Body of pancreas (tissue), 4 donors: ENCODE measurements at regions not wholly inside any gene's neighbourhood (a gene's known extent, or its start where the extent isn't known, plus 50 kb on each side); places are given as distances from the start of the nearest gene placed in this dataset.

ENCODE experiments used
- ATAC-seq: fragments of 150-250 bp; one replicate; pipeline ENCODE4 v1.9.1; 2016
- DNase-seq, 4 donors: peaks; one replicate each; pipeline ENCODE4 v3.0.0-alpha.2; 2019
- H3K27ac ChIP-seq, 4 donors: fragments of 200-600 bp; sonication (generic); 1 replicate in 3 of 4; 2 replicates in 1 of 4; pipeline versions ENCODE4 v1.5.1 to v1.6.1; 2016 to 2019; ENCODE audit warnings: mild to moderate bottlenecking in 1 of 4, mixed read lengths in 1 of 4, moderate library complexity in 1 of 4
- H3K27me3 ChIP-seq, 2 donors: fragments of 200-600 bp; sonication (generic); one replicate each; pipeline ENCODE4 v1.6.0; 2016; ENCODE audit warnings: mild to moderate bottlenecking in 1 of 2
- H3K36me3 ChIP-seq, 2 donors: fragments of 200-600 bp; sonication (generic); replicated peaks in 1 of 2; 2 replicates each; pipeline ENCODE4 v1.5.1; 2016; ENCODE audit warnings: low read depth in 2 of 2; ENCODE audit not compliant: insufficient read depth in 1 of 2
- H3K4me1 ChIP-seq: fragments of 200-600 bp; sonication (generic); one replicate; pipeline ENCODE4 v1.6.0; 2016
- H3K4me3 ChIP-seq, 2 donors: fragments of 200-600 bp; sonication (generic); 1 replicate in 1 of 2; 2 replicates in 1 of 2; pipeline ENCODE4 v1.5.1; 2016 to 2019
- H3K9me3 ChIP-seq, 3 donors: fragments of 200-600 bp; sonication (generic); 1 replicate in 2 of 3; 2 replicates in 1 of 3; pipeline ENCODE4 v1.5.1; 2016
- POLR2A ChIP-seq, 3 donors: fragments of 450-650 bp; IDR thresholded peaks; one replicate each; pipeline ENCODE4 v1.6.1; 2016; ENCODE audit warnings: antibody characterized with exemption in 3 of 3, mild to moderate bottlenecking in 2 of 3
- WGBS, 2 donors: methylation state at CpG; one replicate each; pipeline ENCODE4 v1.1.5; 2017; 5-methylcytosine and 5-hydroxymethylcytosine counted together
- intact Hi-C: fragments of 100-400 bp; cut with DNase I; formaldehyde crosslinking; loops from one replicate; pipeline ENCODE4 v1.15.1; 2023
- TF ChIP-seq, protein P1 (sequence below), 7 experiments: fragments of 450-650 bp in 4 of 7; fragments of 200-600 bp in 3 of 7; sonication (generic) in 3 of 7; IDR thresholded peaks; one replicate each; pipeline ENCODE4 v1.5.1; 2016 to 2019; ENCODE audit warnings: antibody characterized with exemption in 7 of 7

DNA sequence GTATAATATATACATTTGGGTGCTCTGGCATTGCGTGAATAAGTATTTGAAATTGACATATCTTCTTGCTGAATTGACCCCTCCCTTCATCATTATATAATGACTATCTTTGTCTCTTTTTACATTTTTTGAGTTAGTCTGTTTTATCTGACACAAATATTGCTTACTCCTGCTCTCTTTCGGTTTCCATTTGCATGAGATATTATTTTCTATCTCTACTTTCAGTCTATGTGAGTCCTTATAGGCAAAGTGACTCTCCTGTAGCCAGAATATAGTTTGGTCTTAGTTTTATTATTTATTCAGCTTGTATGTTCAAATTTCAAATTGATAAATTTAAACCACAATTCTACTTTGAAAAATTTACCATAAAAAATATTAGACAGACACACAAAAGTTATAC, 491.0 kb downstream of the NAV3 start:
- no peak overlapping the region for H3K4me3 ChIP-seq
- no peaks in the 10 kb centered on the region for H3K4me1 ChIP-seq
- intact Hi-C loops: no loop called here
- no peaks in the 10 kb centered on the region for H3K9me3 ChIP-seq
- H3K36me3 ChIP-seq: no peaks in the 10 kb centered on the region
- no peak for DNase-seq
- ATAC-seq: no peak
- no peaks in the 10 kb centered on the region for H3K27me3 ChIP-seq
- 58 to 67% methylated on average over 2 of the region's 2 CpGs for WGBS, 2 donors
- TF ChIP-seq, protein P1, sequence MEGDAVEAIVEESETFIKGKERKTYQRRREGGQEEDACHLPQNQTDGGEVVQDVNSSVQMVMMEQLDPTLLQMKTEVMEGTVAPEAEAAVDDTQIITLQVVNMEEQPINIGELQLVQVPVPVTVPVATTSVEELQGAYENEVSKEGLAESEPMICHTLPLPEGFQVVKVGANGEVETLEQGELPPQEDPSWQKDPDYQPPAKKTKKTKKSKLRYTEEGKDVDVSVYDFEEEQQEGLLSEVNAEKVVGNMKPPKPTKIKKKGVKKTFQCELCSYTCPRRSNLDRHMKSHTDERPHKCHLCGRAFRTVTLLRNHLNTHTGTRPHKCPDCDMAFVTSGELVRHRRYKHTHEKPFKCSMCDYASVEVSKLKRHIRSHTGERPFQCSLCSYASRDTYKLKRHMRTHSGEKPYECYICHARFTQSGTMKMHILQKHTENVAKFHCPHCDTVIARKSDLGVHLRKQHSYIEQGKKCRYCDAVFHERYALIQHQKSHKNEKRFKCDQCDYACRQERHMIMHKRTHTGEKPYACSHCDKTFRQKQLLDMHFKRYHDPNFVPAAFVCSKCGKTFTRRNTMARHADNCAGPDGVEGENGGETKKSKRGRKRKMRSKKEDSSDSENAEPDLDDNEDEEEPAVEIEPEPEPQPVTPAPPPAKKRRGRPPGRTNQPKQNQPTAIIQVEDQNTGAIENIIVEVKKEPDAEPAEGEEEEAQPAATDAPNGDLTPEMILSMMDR (IDR thresholded peaks at IDR 0.05): no peak
- no peak for TF ChIP-seq POLR2A (IDR thresholded peaks at IDR 0.05)
- H3K27ac ChIP-seq: no peak overlapping the region

DNA sequence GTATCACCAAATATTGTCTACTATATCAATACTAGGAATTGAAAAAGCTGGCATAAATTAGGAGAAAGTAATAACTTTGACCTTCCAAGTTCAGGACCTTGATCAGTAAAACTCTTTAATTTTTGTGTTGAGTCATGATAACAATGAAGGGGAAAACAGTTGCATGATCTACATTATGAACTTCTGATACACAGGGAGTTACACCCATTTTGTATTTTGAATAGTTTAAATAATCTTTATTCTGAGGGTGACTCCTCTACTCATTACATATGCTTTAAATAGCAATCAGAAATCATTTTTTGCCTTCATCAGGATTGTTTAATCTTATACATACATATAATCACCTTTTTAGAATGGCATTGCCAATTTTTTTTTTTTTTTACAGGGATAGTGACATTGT, 492.5 kb downstream of the NAV3 start:
- TF ChIP-seq POLR2A (IDR thresholded peaks at IDR 0.05): no peak
- TF ChIP-seq, protein P1 (IDR thresholded peaks at IDR 0.05): no peak
- no peak overlapping the region for H3K4me3 ChIP-seq
- intact Hi-C loops: no loop called here
- no peaks in the 10 kb centered on the region for H3K27me3 ChIP-seq
- no peak overlapping the region for H3K27ac ChIP-seq
- no peaks in the 10 kb centered on the region for H3K4me1 ChIP-seq
- H3K36me3 ChIP-seq: no peaks in the 10 kb centered on the region
- no peaks in the 10 kb centered on the region for H3K9me3 ChIP-seq
- DNase-seq: no peak
- no peak for ATAC-seq

DNA sequence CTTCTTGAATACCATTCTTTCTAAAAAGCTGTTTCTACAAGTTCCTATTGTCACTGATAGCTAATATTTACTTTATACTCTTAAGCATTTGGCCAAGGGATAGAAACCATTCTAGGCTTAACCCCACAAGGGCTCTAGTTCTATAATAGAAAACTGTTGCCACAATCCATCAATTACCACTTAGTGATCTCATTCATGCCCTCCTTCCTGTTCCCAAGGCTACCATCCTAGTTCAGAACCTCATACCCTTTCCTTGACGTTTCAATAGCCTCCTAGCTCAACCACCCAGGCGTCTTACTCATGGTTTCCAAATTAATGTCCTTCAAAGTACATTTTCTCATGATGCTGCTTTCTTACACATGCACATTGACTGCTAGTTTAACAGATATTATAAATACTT, 493.5 kb downstream of the NAV3 start:
- ATAC-seq: no peak
- no peaks in the 10 kb centered on the region for H3K9me3 ChIP-seq
- H3K4me3 ChIP-seq: no peak overlapping the region

DNA sequence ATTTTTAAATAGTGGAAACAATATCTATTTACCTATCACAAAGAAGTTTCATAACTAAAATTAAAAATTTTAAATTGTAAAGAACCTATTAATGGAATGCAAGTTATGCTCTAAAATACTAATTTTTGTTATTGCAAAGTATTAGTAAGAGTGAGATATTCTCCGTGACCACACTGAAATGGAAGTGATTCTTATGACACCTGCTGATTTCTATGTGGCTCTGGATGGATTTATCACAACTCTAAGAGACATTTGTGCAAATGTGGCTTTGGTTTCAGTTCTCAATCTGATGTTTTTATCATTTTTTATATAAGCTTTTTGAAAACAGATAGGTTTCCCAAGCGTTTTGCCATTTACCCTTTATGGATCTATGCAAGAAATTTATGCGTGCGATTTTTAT, 497.8 kb downstream of the NAV3 start:
- Histone ChIP-seq H3K9me3 (no peaks in the 10 kb centered on the region), H3K27ac (no peak overlapping the region), H3K27me3 (no peaks in the 10 kb centered on the region), H3K4me3 (no peak overlapping the region), H3K36me3 (no peaks in the 10 kb centered on the region), H3K4me1 (no peaks in the 10 kb centered on the region)
- DNase-seq (no peak), ATAC-seq (no peak)
- 61 to 65% methylated on average over 4 of the region's 4 CpGs for WGBS, 2 donors
- TF ChIP-seq POLR2A (IDR thresholded peaks at IDR 0.05): no peak
- TF ChIP-seq, protein P1 (IDR thresholded peaks at IDR 0.05): no peak
- intact Hi-C loops: no loop called here

More for the DNA sequence above, 493.5 kb downstream of the NAV3 start:
- H3K27me3 ChIP-seq: no peaks in the 10 kb centered on the region
- TF ChIP-seq, protein P1 (IDR thresholded peaks at IDR 0.05): no peak
- no peak for TF ChIP-seq POLR2A (IDR thresholded peaks at IDR 0.05)
- H3K27ac ChIP-seq: no peak overlapping the region
- H3K36me3 ChIP-seq: no peaks in the 10 kb centered on the region
- intact Hi-C loops: no loop called here
- 24 to 27% methylated on average over 2 of the region's 2 CpGs for WGBS, 2 donors
- no peak for DNase-seq
- H3K4me1 ChIP-seq: no peaks in the 10 kb centered on the region

DNA sequence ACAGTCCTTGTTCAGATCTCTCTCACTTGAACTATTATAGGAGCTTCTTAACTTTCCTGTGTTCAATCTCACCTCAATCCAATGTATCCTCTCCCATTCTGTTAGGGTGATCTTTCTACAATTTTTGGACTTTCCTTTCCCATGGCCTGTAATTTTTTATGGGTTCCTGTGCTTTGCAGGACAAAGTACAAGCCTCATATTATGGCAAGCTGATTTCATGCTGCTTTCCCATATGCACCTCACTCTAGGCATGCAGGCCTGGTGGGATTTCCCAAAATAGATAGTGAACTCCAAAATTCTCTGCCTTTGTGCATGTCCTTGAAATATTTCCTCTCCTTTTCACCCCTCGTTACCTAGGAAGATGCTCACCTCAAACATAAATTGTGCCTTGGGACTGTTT, 499.4 kb downstream of the NAV3 start:
- Histone ChIP-seq H3K36me3 (no peaks in the 10 kb centered on the region), H3K27me3 (no peaks in the 10 kb centered on the region), H3K4me1 (no peaks in the 10 kb centered on the region), H3K9me3 (no peaks in the 10 kb centered on the region), H3K4me3 (no peak overlapping the region), H3K27ac (no peak overlapping the region)
- TF ChIP-seq, protein P1 (IDR thresholded peaks at IDR 0.05): no peak
- no peak for TF ChIP-seq POLR2A (IDR thresholded peaks at IDR 0.05)
- WGBS, 2 donors: 79 to 87% methylated on average over 1 of the region's 1 CpG
- no peak for DNase-seq
- no peak for ATAC-seq
- intact Hi-C loops: no loop called here
